Hepatocyte (in vitro differentiated cells): ENCODE measurements at regions not wholly inside any gene's neighbourhood (a gene's known extent, or its start where the extent isn't known, plus 50 kb on each side); places are given as distances from the start of the nearest gene placed in this dataset.

Experiments
- CTCF ChIP-seq: fragments of 200-600 bp; sonication (generic); IDR thresholded peaks from 2 replicates; pipeline ENCODE4 v1.5.1; 2016; ENCODE audit warnings: antibody characterized with exemption, mild to moderate bottlenecking; ENCODE audit not compliant: poor library complexity
- EZH2 ChIP-seq: fragments of 200-600 bp; sonication (generic); IDR thresholded peaks from 2 replicates; pipeline ENCODE4 v1.6.1; 2016; ENCODE audit warnings: antibody characterized with exemption, mild to moderate bottlenecking, borderline replicate concordance

- TF ChIP-seq CTCF (no peak), EZH2 (no peak)
Measured at GRCh38 chrX:6383488-6383887, 151.4 kb downstream of the VCX3A start.
